HG03565 (cell line): ENCODE measurements at regions not wholly inside any gene's neighbourhood (a gene's known extent, or its start where the extent isn't known, plus 50 kb on each side); places are given as distances from the start of the nearest gene placed in this dataset.

ENCODE experiments used
- ATAC-seq: cut with Tn5 transposase; IDR thresholded peaks from one replicate; pipeline ENCODE4 v1.9.1; 2021; ENCODE audit warnings: mild to moderate bottlenecking, moderate library complexity; ENCODE audit not compliant: unreplicated experiment

DNA sequence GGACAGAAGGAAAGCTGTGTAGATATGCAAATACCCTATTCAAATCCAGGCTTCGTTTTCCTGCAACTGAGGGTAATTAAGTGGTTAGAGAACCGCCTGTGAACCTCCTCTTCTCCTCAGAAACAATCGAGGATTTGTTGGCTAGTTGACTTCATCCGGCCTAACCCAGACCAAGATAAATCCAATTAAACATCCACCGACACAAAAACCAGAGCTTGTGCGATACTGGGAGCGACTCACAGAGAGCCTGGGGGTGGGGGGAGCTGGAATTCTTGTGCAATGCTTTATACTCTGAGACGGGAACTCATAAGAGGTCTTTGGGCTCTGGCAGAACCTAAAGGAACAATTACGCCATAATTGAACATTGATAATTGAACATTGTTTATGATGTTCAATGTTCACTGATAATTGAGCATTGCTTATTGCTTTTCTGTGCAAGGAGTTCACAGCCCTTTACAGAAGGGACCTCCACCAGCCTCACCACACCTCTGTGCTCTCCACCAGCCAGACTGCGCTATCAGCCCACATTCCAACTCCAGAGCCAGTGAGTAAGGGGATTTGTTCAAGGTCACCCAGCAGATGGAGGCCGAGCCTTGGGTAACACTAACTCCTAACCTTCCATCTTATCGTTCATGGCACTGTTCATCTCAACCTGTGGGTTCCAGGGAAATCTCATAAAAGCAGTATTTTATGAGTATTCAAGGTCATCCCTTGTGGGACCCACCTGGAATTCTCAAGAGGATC is 429.6 kb upstream of the JARID2 start:
- no peak for ATAC-seq

DNA sequence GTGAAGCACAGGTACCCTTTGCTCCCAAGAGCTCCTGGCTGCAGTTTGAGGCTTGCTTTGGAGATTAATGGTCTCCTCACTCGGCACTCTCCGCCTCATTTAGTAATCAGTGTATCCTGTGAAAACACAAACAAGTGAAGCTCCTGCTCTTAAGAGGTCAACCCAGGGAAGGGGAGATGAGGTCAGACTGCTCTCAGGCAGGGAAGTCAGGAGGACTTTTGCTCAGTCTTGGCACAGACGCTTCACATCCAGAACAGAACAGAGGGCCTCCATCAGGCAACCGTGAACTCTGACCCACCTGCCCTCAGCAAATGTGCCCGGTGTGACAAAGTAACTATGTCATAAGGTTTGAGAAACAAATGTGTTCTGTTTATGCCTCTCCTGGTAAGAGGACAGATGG is 428.8 kb upstream of the JARID2 start:
- ATAC-seq, result no peak

DNA sequence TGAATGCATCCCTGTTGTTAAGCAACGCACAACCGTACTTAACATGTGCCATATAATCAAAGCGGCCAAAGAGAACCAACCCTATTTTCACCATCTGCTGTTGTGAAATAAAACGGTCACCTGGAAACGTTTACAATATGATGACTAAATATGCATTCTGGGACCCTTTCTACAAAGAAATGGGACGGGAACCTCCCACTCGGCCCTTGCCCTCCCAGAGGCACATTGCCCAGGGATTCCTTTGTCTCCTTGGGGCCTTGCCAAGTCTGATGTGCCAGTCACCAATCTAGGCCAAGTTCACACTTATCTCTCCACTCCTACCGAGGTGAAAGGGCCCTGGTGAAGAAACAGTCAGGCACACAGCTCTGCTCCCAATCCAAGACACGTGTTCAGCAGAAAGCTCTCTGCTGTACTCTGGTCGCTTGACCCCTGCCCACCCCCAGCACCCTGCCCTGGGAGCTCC is 427.4 kb upstream of the JARID2 start:
- ATAC-seq, result no peak

GRCh38 chr6:14819001-14819400 is 426.9 kb upstream of the JARID2 start:
- no peak for ATAC-seq

GRCh38 chr6:14819840-14820420 is 425.9 kb upstream of the JARID2 start:
- ATAC-seq, result no peak

DNA sequence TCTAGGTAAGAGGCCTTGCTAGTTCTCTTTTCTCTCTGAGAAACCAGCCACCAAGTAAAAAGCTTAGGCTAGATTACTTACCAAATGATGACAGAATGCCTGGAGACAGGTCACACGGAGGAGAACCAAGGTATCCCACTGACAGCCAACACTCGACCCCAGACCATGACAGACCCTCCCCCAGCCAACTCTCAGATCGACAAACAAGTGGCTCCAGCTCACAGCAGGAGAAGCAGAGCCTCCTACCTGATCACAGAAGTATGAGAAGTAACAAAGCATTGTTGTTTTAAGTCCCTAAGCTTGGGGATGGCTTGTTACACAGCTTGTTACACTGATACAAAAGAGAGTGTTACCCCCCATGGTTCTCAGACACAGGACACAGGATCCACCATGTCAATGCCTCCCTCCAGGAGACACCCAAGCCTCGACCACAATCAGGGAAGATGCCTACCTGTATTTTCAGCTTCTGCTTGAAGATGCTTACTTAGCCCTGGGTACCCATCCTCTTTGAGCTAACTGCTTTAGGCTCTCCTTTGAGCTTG is 423.8 kb upstream of the JARID2 start:
- no peak for ATAC-seq

DNA sequence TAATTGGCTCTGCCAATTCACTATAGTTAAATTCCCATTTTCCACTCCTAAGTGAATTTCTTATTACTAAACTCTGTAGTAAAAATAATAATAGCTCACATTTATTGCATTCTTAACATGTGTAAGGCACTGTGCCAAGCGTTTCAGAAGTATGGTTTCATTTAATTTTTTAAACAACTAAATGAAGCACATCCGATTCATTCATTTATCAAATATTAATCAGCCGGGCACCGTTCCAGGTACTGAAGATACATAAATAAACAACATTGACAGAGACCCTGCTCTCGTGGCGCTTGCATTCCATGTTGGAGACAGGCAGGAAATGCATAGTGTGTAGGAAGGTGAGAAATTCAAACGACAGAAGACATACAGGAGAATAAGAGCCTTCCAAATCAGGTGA is 423.2 kb upstream of the JARID2 start:
- ATAC-seq, result no peak

- ATAC-seq, result no peak
Observed at GRCh38 chr6:14824060-14824459, 421.8 kb upstream of the JARID2 start.

DNA sequence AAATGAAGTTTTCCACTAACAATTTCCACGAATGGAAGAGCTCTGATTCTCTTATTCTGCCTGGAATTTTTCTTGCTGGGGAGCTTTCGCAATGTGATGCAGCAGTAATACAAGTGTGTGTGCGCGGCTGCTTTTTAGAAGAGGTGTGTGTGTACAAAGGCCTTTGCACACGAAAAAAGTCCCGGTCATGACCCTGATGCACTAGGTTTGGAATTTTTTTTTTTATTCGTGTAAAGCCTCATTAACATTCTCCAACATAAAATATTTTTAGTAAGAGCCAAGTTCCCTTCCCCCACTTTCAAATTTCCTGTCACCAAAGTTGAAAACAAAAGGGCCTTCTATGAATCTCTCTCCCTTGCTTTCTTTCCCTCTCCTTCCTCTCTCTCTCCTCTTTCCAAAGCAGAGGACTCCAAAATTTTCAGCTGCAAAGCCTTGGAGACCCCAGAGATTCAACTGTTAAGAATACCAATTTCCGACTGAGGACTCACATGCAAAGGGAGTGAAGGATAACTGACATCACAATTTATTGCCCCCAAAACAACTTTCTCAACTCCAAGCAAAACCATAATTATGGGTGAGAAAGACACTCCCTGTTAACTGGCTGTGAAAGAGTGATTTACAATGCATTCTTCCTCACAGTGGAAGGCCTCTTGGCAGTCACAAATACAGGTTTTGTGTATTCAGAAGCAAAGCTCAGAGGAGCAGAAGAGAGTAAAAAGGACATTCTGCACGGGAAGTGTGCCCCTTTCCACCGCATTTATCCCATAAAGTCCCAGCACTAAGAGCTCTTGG is 421.2 kb upstream of the JARID2 start:
- no peak for ATAC-seq

GRCh38 chr6:14826456-14826855 is 419.4 kb upstream of the JARID2 start:
- no peak for ATAC-seq

DNA sequence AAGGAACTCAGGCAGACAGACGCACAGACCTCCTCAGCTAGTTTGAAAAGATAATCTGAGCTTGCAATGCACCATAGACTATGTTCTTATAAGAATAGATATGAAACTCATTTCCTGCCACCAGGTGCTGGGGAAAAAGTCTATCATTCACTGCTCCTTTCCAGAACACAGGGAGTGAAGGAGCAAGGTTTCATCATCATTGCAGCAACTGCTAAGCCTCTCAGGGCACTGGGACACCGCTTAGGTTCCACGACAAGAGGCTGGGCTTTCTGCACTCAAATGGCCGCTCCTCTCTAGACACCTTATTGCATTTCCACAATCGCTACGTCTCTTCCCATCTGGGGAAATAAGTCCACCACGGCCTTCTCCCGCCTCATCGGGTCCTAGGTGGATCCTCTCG is 418.5 kb upstream of the JARID2 start:
- ATAC-seq, result no peak

- ATAC-seq, result no peak
Observed at GRCh38 chr6:14828201-14828611, 417.7 kb upstream of the JARID2 start.

- no peak for ATAC-seq
Observed at GRCh38 chr6:14831070-14831469, 414.8 kb upstream of the JARID2 start.

- no peak for ATAC-seq
Observed at GRCh38 chr6:14831937-14832336, 413.9 kb upstream of the JARID2 start.

DNA sequence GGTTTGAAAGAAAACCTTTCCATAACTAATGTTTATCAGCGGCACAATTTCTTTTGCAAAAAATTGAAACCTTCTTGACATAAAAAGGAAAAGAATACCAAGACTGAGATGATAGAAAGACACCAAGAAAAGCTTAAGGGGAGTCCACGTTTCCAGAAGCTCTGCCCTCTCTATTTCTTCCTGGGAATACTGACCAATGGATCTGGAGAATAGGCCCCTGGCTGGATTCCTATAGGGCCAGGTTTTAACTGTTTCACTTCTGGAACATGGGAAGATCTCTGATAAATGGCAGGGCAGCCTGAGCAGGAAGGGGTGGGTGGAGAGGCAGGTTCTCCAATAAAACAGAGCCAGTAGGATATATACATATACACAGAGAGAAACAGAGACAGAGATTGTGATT is 413.4 kb upstream of the JARID2 start:
- no peak for ATAC-seq

- no peak for ATAC-seq
Observed at GRCh38 chr6:14834851-14835530, 410.9 kb upstream of the JARID2 start.

DNA sequence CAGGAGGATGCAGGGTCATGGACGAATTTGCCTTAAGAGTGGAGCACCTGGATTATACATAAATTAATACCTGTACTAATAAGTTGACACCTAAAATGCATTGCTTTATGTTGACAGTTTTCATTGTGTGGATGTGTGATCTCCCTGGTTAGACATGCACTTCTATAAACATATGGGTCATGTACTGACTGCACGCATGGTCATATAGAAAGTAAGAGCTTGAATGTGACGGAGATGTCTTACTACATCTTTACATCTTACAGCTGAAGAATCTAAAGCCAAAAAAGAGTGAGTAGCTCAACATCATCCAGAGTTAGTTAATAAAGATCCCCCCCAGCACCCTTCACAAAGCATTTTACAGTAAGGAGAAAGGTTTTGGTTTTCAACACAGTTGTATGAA is 408.4 kb upstream of the JARID2 start:
- ATAC-seq, result no peak

- ATAC-seq, result no peak
Observed at GRCh38 chr6:14838133-14838583, 407.7 kb upstream of the JARID2 start.

- ATAC-seq, result no peak
Observed at GRCh38 chr6:14841901-14842421, 403.9 kb upstream of the JARID2 start.

DNA sequence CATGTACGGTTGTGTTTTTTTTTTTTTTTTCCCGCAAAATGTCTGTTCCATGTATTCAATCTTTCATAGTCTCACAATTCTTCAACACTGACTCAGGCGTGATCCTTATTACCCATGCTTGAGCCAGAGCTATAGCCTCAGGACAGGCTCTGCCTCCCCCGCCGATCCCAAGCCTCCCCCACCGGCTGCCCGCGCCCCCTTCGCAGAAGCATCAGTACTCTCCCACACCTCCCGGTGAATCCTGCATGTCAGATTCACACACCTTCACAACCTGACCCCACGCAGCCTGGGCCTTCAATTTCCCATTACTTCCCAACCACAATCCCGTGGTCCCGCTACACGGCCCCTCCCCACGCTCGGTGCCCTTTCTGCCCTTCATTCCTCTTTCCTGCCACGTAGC is 401.5 kb upstream of the JARID2 start:
- ATAC-seq, result no peak

DNA sequence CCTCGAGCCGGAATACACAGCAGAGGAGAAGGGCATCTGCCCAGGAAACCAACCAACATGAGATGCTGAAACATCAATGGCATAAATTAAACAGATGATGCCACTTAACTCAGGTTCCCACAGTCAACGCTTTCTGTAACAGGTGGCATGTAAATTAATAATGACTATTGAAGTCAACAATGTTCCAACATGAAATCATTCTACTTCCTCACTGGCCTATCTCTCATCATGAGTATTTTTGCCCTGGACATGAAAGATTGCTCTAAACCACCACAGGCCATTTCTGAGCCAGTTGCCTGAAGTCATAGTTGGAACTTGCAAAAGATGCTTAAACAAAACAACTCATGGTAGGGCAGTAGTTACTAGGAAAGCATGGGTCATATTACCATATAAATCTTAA is 397.9 kb upstream of the JARID2 start:
- no peak for ATAC-seq
